WTC11 (cell line): ENCODE measurements at regions not wholly inside any gene's neighbourhood (a gene's known extent, or its start where the extent isn't known, plus 50 kb on each side); places are given as distances from the start of the nearest gene placed in this dataset.

ENCODE experiments used
- ATAC-seq: fragments of 200-7000 bp; cut with Tn5 transposase; 2 replicates; pipeline ENCODE4 v1.10.0; 2021; ENCODE audit warnings: mild to moderate bottlenecking, moderate library complexity
- CTCF ChIA-PET: fragments of 300-600 bp; sonication (Branson Sonifier 250); formaldehyde crosslinking; loops from one replicate; lab custom pipeline; 2021; ENCODE audit warnings: antibody characterized with exemption; lab: Charles Lee
- POLR2A ChIA-PET: fragments of 350-600 bp; sonication (Branson Sonifier 250); formaldehyde crosslinking; loops from one replicate; lab custom pipeline; 2021; ENCODE audit warnings: antibody characterized with exemption; lab: Charles Lee
- DNase-seq: peaks from one replicate; pipeline ENCODE4 v3.0.0; 2021; ENCODE audit warnings: low spot score
- H3K27ac Mint-ChIP-seq: 2 replicates; pipeline ENCODE4 v1.8.0; 2021; ENCODE audit warnings: mixed read lengths
- H3K27me3 Mint-ChIP-seq: 2 replicates; pipeline ENCODE4 v1.8.0; 2021; ENCODE audit warnings: low read depth, mild to moderate bottlenecking, moderate library complexity, mixed read lengths
- H3K36me3 Mint-ChIP-seq: 2 replicates; pipeline ENCODE4 v1.8.0; 2021; ENCODE audit warnings: mixed read lengths
- H3K4me1 Mint-ChIP-seq: 2 replicates; pipeline ENCODE4 v1.8.0; 2022; ENCODE audit warnings: mixed read lengths
- H3K4me3 Mint-ChIP-seq: 2 replicates; pipeline ENCODE4 v1.8.0; 2021; ENCODE audit warnings: mild to moderate bottlenecking, moderate library complexity, mixed read lengths
- H3K9me3 Mint-ChIP-seq: 2 replicates; pipeline ENCODE4 v1.8.0; 2021; ENCODE audit warnings: mixed read lengths
- CBFB ChIP-seq: sonication (generic); formaldehyde crosslinking; IDR thresholded peaks from 2 replicates; pipeline ENCODE4 v1.8.1; 2022; ENCODE audit warnings: mild to moderate bottlenecking, low read depth, missing genetic modification reagents
- CREB1 ChIP-seq: sonication (generic); formaldehyde crosslinking; IDR thresholded peaks from 2 replicates; pipeline ENCODE4 v1.8.0; 2023; ENCODE audit warnings: mild to moderate bottlenecking, missing genetic modification reagents
- ETV6 ChIP-seq: sonication (generic); formaldehyde crosslinking; IDR thresholded peaks from 2 replicates; pipeline ENCODE4 v1.8.1; 2022; ENCODE audit warnings: mild to moderate bottlenecking, missing genetic modification reagents
- GRHL2 ChIP-seq: fragments of 250-450 bp; sonication (Bioruptor Pico); IDR thresholded peaks from 2 replicates; pipeline ENCODE4 v1.8.0; 2022; ENCODE audit warnings: mild to moderate bottlenecking, moderate library complexity; ENCODE audit not compliant: insufficient replicate concordance, severe bottlenecking
- HMGA2 ChIP-seq: fragments of 250-450 bp; sonication (Bioruptor Pico); IDR thresholded peaks from 2 replicates; pipeline ENCODE4 v1.4.0; 2021; ENCODE audit warnings: mild to moderate bottlenecking, moderate library complexity
- IRF2 ChIP-seq: sonication (generic); formaldehyde crosslinking; IDR thresholded peaks from 2 replicates; pipeline ENCODE4 v1.8.0; 2022; ENCODE audit warnings: low read depth, missing genetic modification reagents, borderline replicate concordance
- KAT7 ChIP-seq: sonication (generic); formaldehyde crosslinking; IDR thresholded peaks from 2 replicates; pipeline ENCODE4 v1.8.1; 2023; ENCODE audit warnings: missing genetic modification reagents, mild to moderate bottlenecking, borderline replicate concordance
- NR2C2 ChIP-seq: sonication (generic); formaldehyde crosslinking; IDR thresholded peaks from 2 replicates; pipeline ENCODE4 v1.8.0; 2022; ENCODE audit warnings: mild to moderate bottlenecking, missing genetic modification reagents
- PRRX2 ChIP-seq: fragments of 250-450 bp; sonication (Bioruptor Pico); IDR thresholded peaks from 2 replicates; pipeline ENCODE4 v1.8.0; 2021; ENCODE audit warnings: mild to moderate bottlenecking
- RELA ChIP-seq: sonication (generic); formaldehyde crosslinking; IDR thresholded peaks from 2 replicates; pipeline ENCODE4 v1.8.1; 2022; ENCODE audit warnings: missing genetic modification reagents, mild to moderate bottlenecking, borderline replicate concordance
- SP1 ChIP-seq: sonication (generic); formaldehyde crosslinking; conservative IDR thresholded peaks from 2 replicates; pipeline ENCODE4 v1.8.1; 2022; ENCODE audit warnings: missing genetic modification reagents
- TEAD4 ChIP-seq: sonication (generic); formaldehyde crosslinking; IDR thresholded peaks from 2 replicates; pipeline ENCODE4 v1.8.0; 2022; ENCODE audit warnings: mild to moderate bottlenecking, missing genetic modification reagents
- ZBTB21 ChIP-seq: sonication (generic); formaldehyde crosslinking; IDR thresholded peaks from 2 replicates; pipeline ENCODE4 v1.8.1; 2023; ENCODE audit warnings: mild to moderate bottlenecking, missing genetic modification reagents, borderline replicate concordance
- ZNF232 ChIP-seq: sonication (generic); formaldehyde crosslinking; IDR thresholded peaks from 2 replicates; pipeline ENCODE4 v1.8.0; 2022; ENCODE audit warnings: mild to moderate bottlenecking, missing genetic modification reagents
- ZNF263 ChIP-seq: sonication (generic); formaldehyde crosslinking; IDR thresholded peaks from 2 replicates; pipeline ENCODE4 v1.8.1; 2022; ENCODE audit warnings: low read depth, mild to moderate bottlenecking, moderate library complexity, missing genetic modification reagents
- TF ChIP-seq, protein P1 (sequence below): sonication (generic); formaldehyde crosslinking; IDR thresholded peaks from 2 replicates; pipeline ENCODE4 v1.8.0; 2023; ENCODE audit warnings: mild to moderate bottlenecking, missing genetic modification reagents
- TF ChIP-seq, protein P2 (sequence below): fragments of 250-450 bp; sonication (Bioruptor Pico); IDR thresholded peaks from 2 replicates; pipeline ENCODE4 v1.9.0; 2021; ENCODE audit warnings: mild to moderate bottlenecking
- TF ChIP-seq, protein P3 (sequence below): sonication (generic); formaldehyde crosslinking; IDR thresholded peaks from 2 replicates; pipeline ENCODE4 v1.8.1; 2022; ENCODE audit warnings: mild to moderate bottlenecking, moderate library complexity, missing genetic modification reagents
- TF ChIP-seq, protein P4 (sequence below): sonication (generic); formaldehyde crosslinking; IDR thresholded peaks from 2 replicates; pipeline ENCODE4 v1.8.0; 2022; ENCODE audit warnings: mild to moderate bottlenecking, missing genetic modification reagents

DNA sequence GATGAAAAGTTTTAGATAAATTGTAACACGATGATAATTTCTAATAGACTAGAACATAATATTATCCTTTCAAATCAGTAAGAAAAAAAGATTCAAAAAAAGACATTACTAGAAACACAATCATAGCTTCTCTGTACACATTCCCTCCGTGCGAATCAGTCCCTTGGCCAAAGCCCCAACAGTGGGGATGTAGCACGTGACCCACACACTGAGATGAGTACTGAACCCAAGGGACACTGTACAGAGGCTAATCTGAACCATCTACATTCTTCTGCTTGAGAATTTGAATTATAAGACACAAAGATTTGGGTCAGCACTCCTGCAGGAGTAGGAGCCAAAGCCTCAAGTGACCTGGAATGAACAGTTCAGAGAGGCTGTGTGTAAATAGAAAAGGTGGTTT is 353.7 kb downstream of the INSC start:
- H3K27ac Mint-ChIP-seq: no peak overlapping the region
- no peaks in the 10 kb centered on the region for H3K36me3 Mint-ChIP-seq
- H3K27me3 Mint-ChIP-seq: no peaks in the 10 kb centered on the region; the same call in 1 of the 2 replicates
- peaks cover 30% of the 10 kb centered on the region for H3K4me1 Mint-ChIP-seq
- DNase-seq (no peak), ATAC-seq (no peak)
- peaks cover 5% of the 10 kb centered on the region; the same call in 1 of the 2 replicates for H3K9me3 Mint-ChIP-seq
- ChIA-PET CTCF (no interaction called here), POLR2A (no interaction called here)
- TF ChIP-seq IRF2 (CRISPR knock-in tag) (no peak), NR2C2 (CRISPR knock-in tag) (no peak), ZBTB21 (no peak), PRRX2 (CRISPR knock-in tag) (no peak), HMGA2 (no peak), GRHL2 (CRISPR knock-in tag) (no peak), SP1 (CRISPR knock-in tag) (no peak), KAT7 (CRISPR knock-in tag) (no peak), CBFB (no peak), RELA (CRISPR knock-in tag) (no peak), TEAD4 (CRISPR knock-in tag) (no peak), ZNF263 (CRISPR knock-in tag) (no peak), ZNF232 (CRISPR knock-in tag) (no peak), ETV6 (no peak), CREB1 (CRISPR knock-in tag) (no peak)
- TF ChIP-seq, protein P1, sequence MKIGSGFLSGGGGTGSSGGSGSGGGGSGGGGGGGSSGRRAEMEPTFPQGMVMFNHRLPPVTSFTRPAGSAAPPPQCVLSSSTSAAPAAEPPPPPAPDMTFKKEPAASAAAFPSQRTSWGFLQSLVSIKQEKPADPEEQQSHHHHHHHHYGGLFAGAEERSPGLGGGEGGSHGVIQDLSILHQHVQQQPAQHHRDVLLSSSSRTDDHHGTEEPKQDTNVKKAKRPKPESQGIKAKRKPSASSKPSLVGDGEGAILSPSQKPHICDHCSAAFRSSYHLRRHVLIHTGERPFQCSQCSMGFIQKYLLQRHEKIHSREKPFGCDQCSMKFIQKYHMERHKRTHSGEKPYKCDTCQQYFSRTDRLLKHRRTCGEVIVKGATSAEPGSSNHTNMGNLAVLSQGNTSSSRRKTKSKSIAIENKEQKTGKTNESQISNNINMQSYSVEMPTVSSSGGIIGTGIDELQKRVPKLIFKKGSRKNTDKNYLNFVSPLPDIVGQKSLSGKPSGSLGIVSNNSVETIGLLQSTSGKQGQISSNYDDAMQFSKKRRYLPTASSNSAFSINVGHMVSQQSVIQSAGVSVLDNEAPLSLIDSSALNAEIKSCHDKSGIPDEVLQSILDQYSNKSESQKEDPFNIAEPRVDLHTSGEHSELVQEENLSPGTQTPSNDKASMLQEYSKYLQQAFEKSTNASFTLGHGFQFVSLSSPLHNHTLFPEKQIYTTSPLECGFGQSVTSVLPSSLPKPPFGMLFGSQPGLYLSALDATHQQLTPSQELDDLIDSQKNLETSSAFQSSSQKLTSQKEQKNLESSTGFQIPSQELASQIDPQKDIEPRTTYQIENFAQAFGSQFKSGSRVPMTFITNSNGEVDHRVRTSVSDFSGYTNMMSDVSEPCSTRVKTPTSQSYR: no peak
- TF ChIP-seq, protein P2, sequence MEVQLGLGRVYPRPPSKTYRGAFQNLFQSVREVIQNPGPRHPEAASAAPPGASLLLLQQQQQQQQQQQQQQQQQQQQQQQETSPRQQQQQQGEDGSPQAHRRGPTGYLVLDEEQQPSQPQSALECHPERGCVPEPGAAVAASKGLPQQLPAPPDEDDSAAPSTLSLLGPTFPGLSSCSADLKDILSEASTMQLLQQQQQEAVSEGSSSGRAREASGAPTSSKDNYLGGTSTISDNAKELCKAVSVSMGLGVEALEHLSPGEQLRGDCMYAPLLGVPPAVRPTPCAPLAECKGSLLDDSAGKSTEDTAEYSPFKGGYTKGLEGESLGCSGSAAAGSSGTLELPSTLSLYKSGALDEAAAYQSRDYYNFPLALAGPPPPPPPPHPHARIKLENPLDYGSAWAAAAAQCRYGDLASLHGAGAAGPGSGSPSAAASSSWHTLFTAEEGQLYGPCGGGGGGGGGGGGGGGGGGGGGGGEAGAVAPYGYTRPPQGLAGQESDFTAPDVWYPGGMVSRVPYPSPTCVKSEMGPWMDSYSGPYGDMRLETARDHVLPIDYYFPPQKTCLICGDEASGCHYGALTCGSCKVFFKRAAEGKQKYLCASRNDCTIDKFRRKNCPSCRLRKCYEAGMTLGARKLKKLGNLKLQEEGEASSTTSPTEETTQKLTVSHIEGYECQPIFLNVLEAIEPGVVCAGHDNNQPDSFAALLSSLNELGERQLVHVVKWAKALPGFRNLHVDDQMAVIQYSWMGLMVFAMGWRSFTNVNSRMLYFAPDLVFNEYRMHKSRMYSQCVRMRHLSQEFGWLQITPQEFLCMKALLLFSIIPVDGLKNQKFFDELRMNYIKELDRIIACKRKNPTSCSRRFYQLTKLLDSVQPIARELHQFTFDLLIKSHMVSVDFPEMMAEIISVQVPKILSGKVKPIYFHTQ (CRISPR knock-in tag): no peak
- TF ChIP-seq, protein P3, sequence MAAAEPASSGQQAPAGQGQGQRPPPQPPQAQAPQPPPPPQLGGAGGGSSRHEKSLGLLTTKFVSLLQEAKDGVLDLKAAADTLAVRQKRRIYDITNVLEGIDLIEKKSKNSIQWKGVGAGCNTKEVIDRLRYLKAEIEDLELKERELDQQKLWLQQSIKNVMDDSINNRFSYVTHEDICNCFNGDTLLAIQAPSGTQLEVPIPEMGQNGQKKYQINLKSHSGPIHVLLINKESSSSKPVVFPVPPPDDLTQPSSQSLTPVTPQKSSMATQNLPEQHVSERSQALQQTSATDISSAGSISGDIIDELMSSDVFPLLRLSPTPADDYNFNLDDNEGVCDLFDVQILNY: no peak
- TF ChIP-seq, protein P4, sequence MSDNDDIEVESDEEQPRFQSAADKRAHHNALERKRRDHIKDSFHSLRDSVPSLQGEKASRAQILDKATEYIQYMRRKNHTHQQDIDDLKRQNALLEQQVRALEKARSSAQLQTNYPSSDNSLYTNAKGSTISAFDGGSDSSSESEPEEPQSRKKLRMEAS (CRISPR knock-in tag): no peak
- H3K4me3 Mint-ChIP-seq: no peak overlapping the region

DNA sequence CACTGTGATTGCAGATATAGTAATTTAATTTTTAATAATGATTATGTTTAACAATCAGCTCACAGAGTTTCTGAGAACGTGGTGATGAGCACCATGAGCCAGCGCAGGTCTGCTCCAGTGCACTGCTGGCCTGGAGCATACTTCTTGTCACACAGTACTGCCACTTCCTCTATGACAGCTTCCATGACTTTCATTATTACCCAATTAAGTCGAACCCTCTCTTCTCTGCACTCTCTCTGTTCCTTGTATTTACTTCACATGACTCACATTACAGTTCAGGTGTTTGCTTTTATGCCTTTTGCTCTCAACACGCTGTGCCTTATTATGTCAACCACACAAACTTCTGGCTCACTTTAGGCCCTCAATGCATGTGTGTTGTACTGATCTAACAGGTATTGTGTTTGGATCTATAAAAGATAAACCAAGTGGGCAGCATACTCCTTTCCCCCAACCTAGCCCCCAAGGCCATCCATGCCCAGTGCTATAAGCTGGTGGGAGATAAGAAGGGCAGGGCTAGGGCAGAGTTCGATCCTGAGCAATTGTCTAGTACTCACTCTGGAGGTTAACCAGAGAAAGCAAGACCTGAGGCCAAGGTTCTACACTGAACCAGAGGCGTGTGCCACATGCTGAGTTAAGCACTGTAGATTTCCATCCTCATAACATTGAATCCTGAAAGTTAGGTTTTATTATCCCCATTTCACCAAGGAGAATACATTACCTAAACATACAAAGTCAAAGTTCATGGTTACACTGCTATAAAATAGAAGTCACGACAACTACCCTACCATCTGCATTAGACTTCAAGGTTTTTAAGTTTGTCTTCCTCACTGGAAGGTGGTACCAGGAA is 356.5 kb downstream of the INSC start:
- TF ChIP-seq, protein P4 (CRISPR knock-in tag): no peak
- TF ChIP-seq ETV6: 0 out of 2 replicates have a peak, but pooled peaks have one; percentile 11
- no peak for DNase-seq
- CTCF ChIA-PET: interaction anchor here (1.4 kb wide), 1 partner anchor 179 kb away, joined by 5 read pairs; no protein-coding TSS in a partner anchor
- Mint-ChIP-seq H3K4me1 (peaks cover 31% of the 10 kb centered on the region), H3K9me3 (peaks cover 5% of the 10 kb centered on the region; the same call in 1 of the 2 replicates), H3K4me3 (no peak overlapping the region; the same call in 1 of the 2 replicates), H3K27ac (peak overlapping the region; percentile 53; the same call in 1 of the 2 replicates), H3K36me3 (no peaks in the 10 kb centered on the region), H3K27me3 (no peaks in the 10 kb centered on the region; the same call in 1 of the 2 replicates)
- POLR2A ChIA-PET: no interaction called here
- peak; percentile 49 for ATAC-seq
